GM18909 (cell line): ENCODE measurements at regions not wholly inside any gene's neighbourhood (a gene's known extent, or its start where the extent isn't known, plus 50 kb on each side); places are given as distances from the start of the nearest gene placed in this dataset.
"Not testable (repeated sequence)": the region's sequence is repeated elsewhere in the genome, so short reads cannot be mapped to it uniquely, and the experiment has no call there.

ENCODE experiments used
- ATAC-seq: cut with Tn5 transposase; IDR thresholded peaks from one replicate; pipeline ENCODE4 v1.9.1; 2021; ENCODE audit warnings: mild to moderate bottlenecking; ENCODE audit not compliant: unreplicated experiment, poor library complexity

DNA sequence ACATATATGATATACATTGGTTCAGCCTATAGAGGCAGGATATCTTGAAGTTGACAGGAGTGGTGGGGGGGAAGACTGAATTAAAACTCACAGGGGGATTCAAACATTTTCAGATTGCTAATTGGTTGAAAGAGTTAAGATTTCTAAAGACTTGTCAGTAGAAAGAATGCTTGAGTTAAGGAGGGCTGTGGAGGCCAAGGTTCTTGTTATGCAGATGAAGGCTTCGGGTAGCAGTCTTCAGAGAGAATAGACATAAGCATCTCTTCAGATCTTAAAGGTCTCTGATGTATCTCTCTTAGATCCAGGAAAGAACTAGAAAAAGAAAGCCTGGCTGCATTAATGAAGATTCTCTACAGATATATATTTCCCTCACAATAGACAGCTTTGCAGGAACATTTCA lies 209.8 kb upstream of the SEMA3D start:
- no peak for ATAC-seq

DNA sequence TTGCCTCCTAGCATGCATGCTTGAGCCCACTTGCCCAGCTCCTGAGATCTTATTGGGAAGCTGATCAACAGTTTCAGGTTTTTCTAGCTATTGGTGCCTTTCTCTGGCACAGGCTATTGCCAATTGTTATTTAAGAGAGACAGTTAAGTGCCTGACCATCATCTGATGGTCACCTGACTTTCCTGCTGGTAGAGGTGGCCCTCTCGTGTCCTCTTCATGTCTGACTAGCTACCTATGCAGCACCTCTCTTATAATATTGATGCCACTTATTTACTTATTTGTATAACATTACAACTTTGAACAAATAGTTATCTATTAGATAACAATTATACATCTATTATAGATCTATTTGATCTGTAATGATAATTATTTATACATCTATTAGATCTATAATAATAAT lies 205.9 kb upstream of the SEMA3D start:
- ATAC-seq, result no peak

DNA sequence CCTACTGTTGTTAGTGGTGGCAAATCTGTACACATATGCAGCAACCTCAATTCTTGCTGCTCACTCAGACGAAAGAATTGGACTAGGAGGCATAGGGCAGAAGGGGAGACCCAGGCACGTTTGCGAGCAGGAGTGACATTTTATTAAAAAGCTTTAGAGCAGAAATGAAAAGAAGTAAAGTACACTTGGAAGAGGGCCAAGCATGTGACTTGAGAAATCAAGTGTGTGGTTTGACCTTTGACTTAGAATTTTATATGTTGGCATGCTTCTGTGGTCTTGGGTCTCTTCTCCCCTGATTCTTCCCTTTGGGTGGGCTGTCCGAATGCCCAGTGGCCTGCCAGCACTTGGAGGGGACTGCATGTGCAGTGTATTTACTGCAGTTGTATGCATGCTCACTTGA lies 205.5 kb upstream of the SEMA3D start:
- ATAC-seq, result no peak

DNA sequence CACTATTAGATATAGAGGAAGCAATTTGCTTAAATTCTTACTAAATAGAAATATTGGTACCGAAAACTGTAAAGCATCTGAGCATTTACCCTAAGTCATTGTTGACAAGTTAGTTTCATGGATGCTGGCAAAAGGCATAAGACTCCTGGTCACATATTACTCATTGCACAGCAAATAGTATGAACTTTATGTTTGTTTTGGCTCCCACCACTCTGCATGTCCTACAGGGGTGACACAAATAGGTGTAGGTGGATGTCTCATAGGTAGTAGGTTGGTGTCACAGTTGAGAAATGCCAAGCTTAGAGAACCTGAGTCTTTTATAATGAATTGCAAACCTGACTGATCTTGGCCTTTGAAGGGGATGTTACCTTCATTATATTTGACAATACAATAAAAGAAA lies 199.6 kb upstream of the SEMA3D start:
- no peak for ATAC-seq

DNA sequence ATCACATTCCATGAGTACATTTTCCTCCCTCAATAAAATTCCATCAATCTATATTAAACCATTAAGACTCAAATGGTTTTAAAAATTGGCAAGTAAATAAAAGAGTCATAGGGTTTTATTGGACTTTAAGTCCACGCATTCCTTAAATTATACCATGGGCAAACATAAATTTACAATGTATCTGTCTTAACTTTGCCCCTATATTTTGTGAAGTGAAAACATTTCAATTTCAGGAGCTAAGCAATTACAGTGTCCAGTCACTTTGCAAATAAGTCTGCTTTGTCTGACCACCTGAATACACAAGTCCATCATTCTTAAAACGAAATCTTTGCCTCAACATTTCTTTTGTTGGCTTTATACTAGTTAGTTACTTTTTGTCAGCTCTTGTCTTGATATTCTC lies 197.5 kb upstream of the SEMA3D start:
- no peak for ATAC-seq

DNA sequence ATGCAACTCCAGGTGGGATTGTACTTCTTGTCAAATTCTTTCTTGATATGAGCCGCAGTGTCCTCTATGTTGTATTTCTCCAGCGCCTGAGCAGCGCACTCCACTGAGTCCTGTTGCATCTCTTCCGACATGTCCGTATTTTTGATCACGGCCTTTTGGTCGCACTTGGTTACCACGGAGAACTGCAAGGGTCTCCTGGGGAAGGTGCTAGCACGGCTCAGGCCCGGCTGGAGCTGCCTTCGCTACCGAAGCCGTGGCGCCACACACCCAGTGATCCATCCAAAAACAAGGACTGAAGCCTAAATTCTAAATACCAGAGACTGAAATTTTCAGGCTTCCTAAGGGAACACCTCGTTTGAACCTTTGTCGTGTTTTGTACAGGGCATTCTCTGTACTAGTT lies 194.4 kb upstream of the SEMA3D start:
- no peak for ATAC-seq

DNA sequence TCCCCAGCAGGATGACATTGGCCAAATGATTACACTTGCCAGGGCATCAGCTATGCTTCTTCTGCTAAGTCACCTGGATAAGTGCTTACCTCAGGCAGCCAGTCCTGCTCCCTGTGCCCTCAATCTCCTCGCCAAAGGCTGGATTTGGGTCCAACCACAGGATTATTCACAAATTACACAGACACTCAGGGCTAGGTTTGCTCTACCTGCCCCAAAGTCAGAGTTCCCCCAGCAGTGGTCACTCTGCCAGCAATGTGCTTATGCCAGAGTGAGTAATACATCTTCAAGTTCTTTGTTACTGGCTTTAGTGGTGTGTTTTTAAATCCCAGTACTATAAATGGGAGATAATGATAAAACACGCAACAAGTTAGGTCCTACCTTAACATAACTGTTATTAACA lies 189.7 kb upstream of the SEMA3D start:
- no peak for ATAC-seq

DNA sequence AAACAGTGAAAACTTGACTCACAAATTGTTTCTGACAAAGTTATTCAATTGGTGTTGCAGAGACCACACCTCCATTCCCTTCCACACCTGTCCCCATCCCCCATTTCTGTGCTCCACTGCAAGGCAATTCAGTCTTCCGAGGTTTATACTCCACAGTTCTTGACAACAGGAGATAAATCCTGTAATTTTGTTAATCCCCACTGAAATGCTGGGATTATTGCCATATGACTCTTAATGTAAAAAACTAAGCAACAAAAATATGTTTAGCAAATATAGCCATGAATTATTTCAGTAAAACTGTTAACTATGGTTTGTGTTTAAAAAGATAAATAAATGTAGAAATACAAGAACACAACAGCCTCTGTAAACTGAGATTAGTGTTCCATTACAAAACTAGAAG lies 170.1 kb upstream of the SEMA3D start:
- ATAC-seq, result no peak

DNA sequence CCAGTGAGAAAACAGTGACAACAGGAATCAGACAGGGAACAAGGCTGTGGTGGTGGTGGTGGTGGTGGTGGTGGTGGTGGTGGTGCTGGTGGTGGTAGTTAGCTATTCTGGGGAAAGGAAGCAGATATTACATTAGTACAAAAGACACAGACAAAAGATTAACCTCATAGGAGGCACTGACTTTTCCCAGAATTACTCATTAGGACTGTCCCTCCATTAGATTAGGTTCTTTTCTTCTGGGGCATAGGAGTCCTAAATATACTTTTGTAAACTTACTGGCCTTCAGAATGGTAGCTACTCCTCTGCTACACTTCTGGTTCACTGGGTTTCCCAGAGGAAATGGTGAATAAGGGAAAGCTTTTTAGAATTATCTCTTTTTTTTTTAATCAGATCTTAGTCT lies 156.6 kb upstream of the SEMA3D start:
- ATAC-seq, result no peak

DNA sequence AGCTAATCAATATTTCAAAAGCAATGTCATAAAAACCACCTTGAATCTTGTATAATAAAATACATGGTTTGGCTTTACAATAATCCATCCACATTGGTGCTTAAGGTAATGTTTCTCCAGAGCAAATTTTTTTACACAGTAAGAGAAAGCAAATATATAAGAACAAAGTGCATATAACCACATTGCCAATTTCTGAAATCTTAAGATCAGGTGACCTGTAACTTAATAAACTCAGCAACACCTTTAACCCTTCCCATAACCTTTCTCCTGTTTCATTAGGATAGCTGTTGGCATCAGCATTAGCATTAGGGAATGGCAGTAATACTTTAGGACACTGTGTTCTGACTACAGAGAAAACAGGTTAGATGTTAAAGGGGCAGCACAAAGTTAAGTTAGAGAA lies 155.9 kb upstream of the SEMA3D start:
- ATAC-seq, result no peak

DNA sequence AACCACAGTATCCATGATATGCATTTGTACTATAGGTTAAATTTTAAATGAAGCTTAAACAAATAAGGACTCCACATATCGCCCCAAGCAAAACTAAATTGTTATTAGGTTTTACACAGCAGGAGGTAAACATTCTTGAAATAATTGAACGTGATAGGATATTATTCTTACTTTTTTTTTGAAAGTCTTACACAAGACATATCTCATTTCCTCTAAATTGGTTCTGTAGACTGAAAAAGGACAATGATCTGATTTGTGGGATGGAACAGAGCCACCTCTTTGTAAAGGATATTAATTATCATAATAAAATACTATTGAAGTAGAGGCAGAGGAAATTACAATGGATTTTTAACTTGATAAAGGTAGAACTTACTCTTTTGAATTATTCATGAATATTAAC lies 155.1 kb upstream of the SEMA3D start:
- ATAC-seq, result no peak

DNA sequence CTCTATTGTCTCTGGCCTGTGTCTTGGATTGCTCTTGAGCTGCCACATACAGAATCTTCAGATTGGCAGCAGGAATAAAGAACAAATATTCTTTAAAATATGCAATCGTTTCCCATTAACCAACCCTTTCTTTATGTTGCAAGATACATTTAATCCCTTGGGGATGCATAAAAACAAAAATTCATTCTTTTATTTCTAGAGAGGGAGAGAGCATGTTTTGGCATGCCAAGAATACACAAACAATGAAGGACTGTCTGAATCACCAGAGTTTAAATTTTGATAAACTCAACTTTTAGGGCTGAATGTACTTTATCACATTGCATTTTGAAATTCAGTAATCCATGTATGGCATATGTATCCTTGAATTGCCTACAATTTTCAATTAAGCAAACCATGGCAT lies 154.3 kb upstream of the SEMA3D start:
- ATAC-seq, result no peak

DNA sequence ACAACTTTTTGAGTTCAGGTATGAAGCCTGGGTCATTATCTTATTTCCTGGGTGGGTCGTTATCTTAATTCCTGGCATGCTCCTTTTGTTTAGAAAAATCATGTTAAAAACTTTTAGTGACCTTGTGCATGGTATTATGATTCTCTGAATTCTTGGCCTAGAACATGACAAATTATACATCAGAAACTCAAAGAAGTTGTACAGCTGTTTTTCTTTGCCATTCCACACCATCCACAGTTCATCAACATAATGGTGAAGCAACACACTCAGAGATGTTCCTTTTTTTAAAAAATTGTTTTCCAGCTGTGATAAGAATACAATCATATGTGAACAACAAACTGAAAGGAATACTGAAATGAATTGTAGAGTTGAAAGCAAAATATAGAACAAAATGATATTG lies 149.2 kb upstream of the SEMA3D start:
- no peak for ATAC-seq

DNA sequence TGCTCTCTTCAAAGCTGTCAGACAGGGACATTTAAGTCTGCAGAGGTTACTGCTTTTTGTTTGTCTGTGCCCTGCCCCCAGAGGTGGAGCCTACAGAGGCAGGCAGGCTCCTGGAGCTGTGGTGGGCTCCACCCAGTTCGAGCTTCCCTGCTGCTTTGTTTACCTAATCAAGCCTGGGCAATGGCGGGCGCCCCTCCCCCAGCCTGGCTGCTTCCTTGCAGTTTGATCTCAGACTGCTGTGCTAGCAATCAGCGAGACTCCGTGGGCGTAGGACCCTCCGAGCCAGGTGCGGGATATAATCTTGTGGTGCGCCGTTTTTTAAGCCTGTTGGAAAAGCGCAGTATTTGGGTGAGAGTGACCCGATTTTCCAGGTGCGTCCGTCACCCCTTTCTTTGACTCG lies 148.3 kb upstream of the SEMA3D start:
- ATAC-seq, result not testable (repeated sequence)

DNA sequence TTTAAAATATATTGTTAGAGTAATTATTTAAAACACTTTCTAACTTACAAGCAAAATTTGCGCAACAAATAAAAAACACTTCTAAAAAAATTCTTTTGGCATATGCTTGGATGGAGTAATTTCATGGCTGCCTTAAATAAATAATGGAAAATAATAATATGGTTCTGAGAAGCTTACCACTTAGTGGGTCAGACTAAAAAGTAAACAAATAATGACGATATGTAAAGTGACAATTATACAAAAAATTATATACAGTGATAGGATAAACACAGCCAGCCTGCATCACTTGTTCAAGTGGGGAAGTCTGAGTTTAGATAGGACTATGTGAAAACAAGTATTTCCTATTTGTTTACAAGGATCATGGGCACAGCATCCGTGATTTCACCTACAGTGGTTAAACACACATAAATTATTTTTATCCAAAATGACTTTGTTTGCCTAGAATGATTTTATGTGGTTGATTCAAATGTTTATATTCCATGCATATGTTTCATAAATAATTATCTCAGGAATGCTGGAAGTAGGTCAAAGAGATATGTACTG lies 141.7 kb upstream of the SEMA3D start:
- no peak for ATAC-seq

DNA sequence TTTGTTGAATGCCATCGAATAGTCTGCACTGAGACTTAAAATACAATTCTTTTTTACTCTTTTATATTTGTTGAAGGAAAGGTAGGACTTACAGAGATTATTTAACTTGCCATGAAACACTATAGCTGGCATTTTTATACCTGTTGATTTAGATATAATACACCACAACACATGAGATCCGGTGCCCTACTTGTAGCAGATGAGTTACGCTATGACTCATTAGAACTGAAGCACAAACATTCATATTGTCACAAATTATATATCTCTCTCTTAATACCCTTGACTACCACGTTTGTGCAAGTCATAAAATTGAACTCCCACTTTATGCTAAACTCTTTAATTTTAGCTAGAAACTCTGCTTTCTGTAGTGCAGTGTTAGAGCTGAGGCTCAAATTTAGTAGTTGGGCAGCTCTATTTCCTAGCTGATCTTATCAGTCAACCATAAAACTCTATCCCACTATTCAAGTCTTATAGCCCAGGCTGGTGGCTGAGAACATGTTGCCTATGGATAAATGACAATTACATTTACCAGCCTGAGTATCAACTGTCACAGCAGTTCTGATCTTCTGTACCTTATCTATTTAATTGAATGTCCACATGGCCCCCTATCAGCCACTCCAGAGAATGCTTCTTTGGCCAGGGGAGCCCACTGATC lies 137.4 kb upstream of the SEMA3D start:
- ATAC-seq, result no peak

DNA sequence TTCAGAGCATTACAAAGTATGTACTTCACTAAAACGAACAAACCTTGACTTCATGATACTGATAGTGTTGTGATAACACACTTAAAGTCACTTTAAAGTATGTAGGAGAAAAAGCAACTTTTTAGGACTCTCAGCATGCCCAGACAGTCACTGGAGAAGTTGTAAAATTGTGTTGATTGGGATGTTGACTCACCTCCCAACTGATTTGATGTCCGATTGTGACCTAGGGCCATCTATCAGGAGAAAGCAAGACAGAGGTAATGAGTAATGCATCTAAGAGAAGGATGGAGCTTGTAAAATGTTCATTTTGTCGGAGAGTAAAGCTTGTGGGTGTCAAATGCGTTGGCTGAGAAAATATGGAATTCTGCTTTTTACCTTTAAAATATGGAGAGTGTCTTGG lies 135.4 kb upstream of the SEMA3D start:
- ATAC-seq, result no peak

DNA sequence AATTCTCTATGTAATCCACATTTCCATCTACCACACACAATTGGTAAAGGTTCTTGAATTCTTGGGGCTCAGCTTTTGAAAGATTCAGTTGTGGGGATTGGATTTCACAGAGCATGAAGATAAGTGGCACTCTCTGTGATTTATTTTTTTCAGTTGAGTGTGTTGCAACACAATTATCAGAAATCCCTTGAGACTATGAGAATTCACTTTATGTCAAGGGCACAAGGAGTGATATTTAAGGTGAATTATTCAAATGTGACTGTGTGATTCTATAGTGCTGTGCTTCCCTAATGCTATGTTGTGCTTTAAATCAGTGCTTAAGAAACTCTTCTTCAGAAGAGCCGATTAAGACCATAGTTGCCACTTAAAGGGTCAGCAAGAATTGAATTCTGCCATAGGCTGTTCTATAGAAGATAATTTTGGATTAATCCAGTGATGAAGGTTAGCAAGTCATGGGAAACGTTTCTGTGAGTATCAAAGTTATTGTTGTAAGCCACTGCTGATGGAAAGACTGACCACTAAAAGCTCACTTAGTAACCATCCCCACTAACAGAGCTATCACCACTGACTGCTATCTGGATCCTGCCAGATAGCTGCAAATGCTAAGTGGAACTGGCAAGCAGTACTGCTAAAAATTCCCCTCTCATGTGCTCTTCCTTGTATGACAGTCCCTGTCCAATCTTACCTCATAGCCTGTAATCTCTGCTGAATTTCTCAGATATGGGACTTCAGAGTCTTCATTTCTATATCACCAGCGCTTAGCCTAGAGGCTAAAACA lies 134.0 kb upstream of the SEMA3D start:
- ATAC-seq, result no peak

DNA sequence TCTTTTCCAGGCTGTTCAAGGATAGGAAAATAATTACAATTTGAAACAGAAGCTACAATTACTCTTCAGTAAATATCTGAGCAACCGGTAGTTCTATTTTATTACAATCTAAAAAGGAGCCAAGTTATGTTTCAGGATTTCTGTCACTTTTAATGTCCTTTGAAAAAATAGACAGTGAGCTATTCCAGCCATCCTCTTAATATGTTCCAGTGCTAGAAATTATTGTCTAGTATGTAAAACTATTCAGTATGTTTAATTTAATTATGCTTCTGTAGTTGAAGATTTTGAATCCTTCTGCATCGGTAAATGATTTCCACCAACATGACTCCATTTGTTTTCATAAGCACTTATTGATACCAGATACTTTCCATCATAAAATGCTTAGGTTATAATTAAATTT lies 129.6 kb upstream of the SEMA3D start:
- no peak for ATAC-seq

DNA sequence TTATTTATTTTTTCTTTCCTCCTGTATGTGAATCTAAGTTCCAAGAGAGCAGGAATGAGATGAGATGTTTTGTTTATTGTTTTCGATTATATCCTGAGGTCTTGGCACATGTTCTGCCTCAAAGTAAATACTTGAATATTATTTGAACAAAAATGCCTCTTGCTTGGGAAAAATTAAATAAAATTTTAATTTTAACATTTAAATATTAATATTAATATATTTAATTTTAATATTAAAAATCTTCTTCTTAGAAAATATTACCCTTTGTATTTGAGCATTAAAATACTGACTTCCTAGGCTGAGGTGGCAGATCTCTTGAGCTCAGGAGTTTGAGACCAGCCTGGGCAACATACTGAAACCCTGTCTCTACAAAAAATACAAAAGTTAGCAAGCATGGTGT lies 123.4 kb upstream of the SEMA3D start:
- ATAC-seq, result no peak

DNA sequence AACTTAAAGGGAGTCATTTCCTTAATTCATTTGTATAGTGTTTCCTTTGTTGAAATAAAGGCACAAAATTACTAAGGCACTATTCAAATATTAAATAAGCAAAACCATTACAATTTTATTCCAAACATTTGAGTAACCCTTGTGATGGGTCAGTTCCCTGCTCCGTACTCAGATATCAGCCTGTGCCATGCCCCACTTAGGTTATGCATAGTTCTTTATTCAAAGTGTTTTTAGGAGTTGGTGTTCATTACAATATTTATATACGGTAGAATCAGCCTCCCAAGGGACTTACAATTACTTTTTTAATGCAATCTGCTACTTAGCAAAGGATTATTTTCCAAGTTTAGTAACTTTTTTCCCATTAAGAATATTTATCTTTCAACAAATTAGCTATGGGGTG lies 119.3 kb upstream of the SEMA3D start:
- ATAC-seq, result no peak

DNA sequence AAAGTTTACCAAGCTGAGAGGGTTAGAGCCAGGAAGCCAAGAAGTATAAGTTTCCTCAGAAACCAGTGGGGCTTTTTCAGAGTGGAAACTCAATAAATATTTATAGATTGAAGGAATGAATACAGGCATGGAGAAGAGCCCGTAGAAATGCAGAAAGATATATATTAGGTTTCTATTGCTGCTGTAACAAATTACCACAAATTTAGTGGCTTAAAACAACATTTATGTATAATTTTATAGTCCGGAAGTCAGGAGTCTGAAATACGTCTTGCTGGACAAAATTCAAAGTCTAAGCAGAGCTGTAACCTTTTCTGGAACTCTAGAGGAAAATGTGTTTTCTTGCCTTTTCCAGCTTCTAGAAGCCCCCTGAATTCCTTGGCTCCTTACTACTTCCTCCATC lies 107.3 kb upstream of the SEMA3D start:
- no peak for ATAC-seq
